ENCODE measurements at regions not wholly inside any gene's neighbourhood (a gene's known extent, or its start where the extent isn't known, plus 50 kb on each side); places are given as distances from the start of the nearest gene placed in this dataset.

GRCh38 chr2:236969767-236970655 is 115.7 kb upstream of the COPS8 start:
- Histone ChIP-seq H3K36me3 (ENCODE audit: control insufficient read depth in 1 of 2, insufficient read depth in 2 of 2, low read length in 2 of 2) (no peaks in the 10 kb centered on the region), H3K4me1 (ENCODE audit: control insufficient read depth in 1 of 2, insufficient read depth in 2 of 2, low read length in 2 of 2) (peaks cover 0 to 5% of the 10 kb centered on the region in 2 donors), H3K4me3 (ENCODE audit: low read depth in 1 of 2, low read length in 2 of 2) (no peak overlapping the region), H3K9me3 (ENCODE audit: control insufficient read depth in 1 of 2, low read length in 2 of 2) (no peaks in the 10 kb centered on the region), H3K27ac (ENCODE audit: low read length) (no peak overlapping the region), H3K27me3 (ENCODE audit: low read depth, low read length) (no peaks in the 10 kb centered on the region)

- Histone ChIP-seq H3K27me3 (ENCODE audit: low read depth, low read length) (no peaks in the 10 kb centered on the region), H3K27ac (ENCODE audit: low read length) (no peak overlapping the region), H3K4me1 (ENCODE audit: control insufficient read depth in 1 of 2, insufficient read depth in 2 of 2, low read length in 2 of 2) (peaks cover 0 to 5% of the 10 kb centered on the region in 2 donors), H3K9me3 (ENCODE audit: control insufficient read depth in 1 of 2, low read length in 2 of 2) (no peaks in the 10 kb centered on the region), H3K36me3 (ENCODE audit: control insufficient read depth in 1 of 2, insufficient read depth in 2 of 2, low read length in 2 of 2) (no peaks in the 10 kb centered on the region), H3K4me3 (ENCODE audit: low read depth in 1 of 2, low read length in 2 of 2) (no peak overlapping the region)
These were observed 115.1 kb upstream of the COPS8 start for GRCh38 chr2:236970656-236971010.

GRCh38 chr2:236971131-236971821 is 114.4 kb upstream of the COPS8 start:
- Histone ChIP-seq H3K36me3 (ENCODE audit: control insufficient read depth in 1 of 2, insufficient read depth in 2 of 2, low read length in 2 of 2) (no peaks in the 10 kb centered on the region), H3K9me3 (ENCODE audit: control insufficient read depth in 1 of 2, low read length in 2 of 2) (no peaks in the 10 kb centered on the region), H3K27ac (ENCODE audit: low read length) (no peak overlapping the region), H3K4me1 (ENCODE audit: control insufficient read depth in 1 of 2, insufficient read depth in 2 of 2, low read length in 2 of 2) (peaks cover 0 to 5% of the 10 kb centered on the region in 2 donors), H3K4me3 (ENCODE audit: low read depth in 1 of 2, low read length in 2 of 2) (no peak overlapping the region), H3K27me3 (ENCODE audit: low read depth, low read length) (no peaks in the 10 kb centered on the region)

GRCh38 chr2:236971919-236972381 is 113.7 kb upstream of the COPS8 start:
- no peaks in the 10 kb centered on the region for H3K27me3 ChIP-seq (ENCODE audit: low read depth, low read length)
- H3K27ac ChIP-seq (ENCODE audit: low read length), result no peak overlapping the region
- no peaks in the 10 kb centered on the region for H3K36me3 ChIP-seq (ENCODE audit: control insufficient read depth in 1 of 2, insufficient read depth in 2 of 2, low read length in 2 of 2)
- H3K4me1 ChIP-seq (ENCODE audit: control insufficient read depth in 1 of 2, insufficient read depth in 2 of 2, low read length in 2 of 2), result peaks cover 0 to 5% of the 10 kb centered on the region in 2 donors
- H3K9me3 ChIP-seq (ENCODE audit: control insufficient read depth in 1 of 2, low read length in 2 of 2), result no peaks in the 10 kb centered on the region
- no peak overlapping the region for H3K4me3 ChIP-seq (ENCODE audit: low read depth in 1 of 2, low read length in 2 of 2)

GRCh38 chr2:236972491-236973342 is 113.0 kb upstream of the COPS8 start:
- Histone ChIP-seq H3K27ac (ENCODE audit: low read length) (no peak overlapping the region), H3K4me1 (ENCODE audit: control insufficient read depth in 1 of 2, insufficient read depth in 2 of 2, low read length in 2 of 2) (peaks cover 0 to 5% of the 10 kb centered on the region in 2 donors), H3K4me3 (ENCODE audit: low read depth in 1 of 2, low read length in 2 of 2) (no peak overlapping the region), H3K36me3 (ENCODE audit: control insufficient read depth in 1 of 2, insufficient read depth in 2 of 2, low read length in 2 of 2) (no peaks in the 10 kb centered on the region), H3K9me3 (ENCODE audit: control insufficient read depth in 1 of 2, low read length in 2 of 2) (no peaks in the 10 kb centered on the region), H3K27me3 (ENCODE audit: low read depth, low read length) (no peaks in the 10 kb centered on the region)

- H3K9me3 ChIP-seq (ENCODE audit: control insufficient read depth in 1 of 2, low read length in 2 of 2), result no peaks in the 10 kb centered on the region
- no peaks in the 10 kb centered on the region for H3K36me3 ChIP-seq (ENCODE audit: control insufficient read depth in 1 of 2, insufficient read depth in 2 of 2, low read length in 2 of 2)
- peaks cover 0 to 5% of the 10 kb centered on the region in 2 donors for H3K4me1 ChIP-seq (ENCODE audit: control insufficient read depth in 1 of 2, insufficient read depth in 2 of 2, low read length in 2 of 2)
- no peak overlapping the region for H3K27ac ChIP-seq (ENCODE audit: low read length)
- no peak overlapping the region for H3K4me3 ChIP-seq (ENCODE audit: low read depth in 1 of 2, low read length in 2 of 2)
- H3K27me3 ChIP-seq (ENCODE audit: low read depth, low read length), result no peaks in the 10 kb centered on the region
These were observed 112.2 kb upstream of the COPS8 start for GRCh38 chr2:236973343-236973980.

GRCh38 chr2:236974148-236974547 is 111.5 kb upstream of the COPS8 start:
- no peaks in the 10 kb centered on the region for H3K36me3 ChIP-seq (ENCODE audit: control insufficient read depth in 1 of 2, insufficient read depth in 2 of 2, low read length in 2 of 2)
- no peak overlapping the region for H3K4me3 ChIP-seq (ENCODE audit: low read depth in 1 of 2, low read length in 2 of 2)
- H3K9me3 ChIP-seq (ENCODE audit: control insufficient read depth in 1 of 2, low read length in 2 of 2), result no peaks in the 10 kb centered on the region
- H3K27ac ChIP-seq (ENCODE audit: low read length), result no peak overlapping the region
- no peaks in the 10 kb centered on the region for H3K27me3 ChIP-seq (ENCODE audit: low read depth, low read length)
- peaks cover 0 to 5% of the 10 kb centered on the region in 2 donors for H3K4me1 ChIP-seq (ENCODE audit: control insufficient read depth in 1 of 2, insufficient read depth in 2 of 2, low read length in 2 of 2)

- Histone ChIP-seq H3K27ac (ENCODE audit: low read length) (no peak overlapping the region), H3K4me3 (ENCODE audit: low read depth in 1 of 2, low read length in 2 of 2) (no peak overlapping the region), H3K4me1 (ENCODE audit: control insufficient read depth in 1 of 2, insufficient read depth in 2 of 2, low read length in 2 of 2) (peaks cover 0 to 5% of the 10 kb centered on the region in 2 donors)
These were observed 110.9 kb upstream of the COPS8 start for GRCh38 chr2:236974752-236975151.

GRCh38 chr2:236975766-236976165 is 109.9 kb upstream of the COPS8 start:
- Histone ChIP-seq H3K4me3 (ENCODE audit: low read depth in 1 of 2, low read length in 2 of 2) (no peak overlapping the region), H3K27me3 (ENCODE audit: low read depth, low read length) (no peaks in the 10 kb centered on the region), H3K4me1 (ENCODE audit: control insufficient read depth in 1 of 2, insufficient read depth in 2 of 2, low read length in 2 of 2) (peaks cover 0 to 5% of the 10 kb centered on the region in 2 donors), H3K36me3 (ENCODE audit: control insufficient read depth in 1 of 2, insufficient read depth in 2 of 2, low read length in 2 of 2) (no peaks in the 10 kb centered on the region), H3K27ac (ENCODE audit: low read length) (no peak overlapping the region), H3K9me3 (ENCODE audit: control insufficient read depth in 1 of 2, low read length in 2 of 2) (no peaks in the 10 kb centered on the region)

More at GRCh38 chr2:236974752-236975151, 110.9 kb upstream of the COPS8 start:
- Histone ChIP-seq H3K36me3 (ENCODE audit: control insufficient read depth in 1 of 2, insufficient read depth in 2 of 2, low read length in 2 of 2) (no peaks in the 10 kb centered on the region), H3K9me3 (ENCODE audit: control insufficient read depth in 1 of 2, low read length in 2 of 2) (no peaks in the 10 kb centered on the region), H3K27me3 (ENCODE audit: low read depth, low read length) (no peaks in the 10 kb centered on the region)

GRCh38 chr2:236976266-236977062 is 109.2 kb upstream of the COPS8 start:
- Histone ChIP-seq H3K4me3 (ENCODE audit: low read depth in 1 of 2, low read length in 2 of 2) (no peak overlapping the region), H3K4me1 (ENCODE audit: control insufficient read depth in 1 of 2, insufficient read depth in 2 of 2, low read length in 2 of 2) (peaks cover 0 to 5% of the 10 kb centered on the region in 2 donors), H3K36me3 (ENCODE audit: control insufficient read depth in 1 of 2, insufficient read depth in 2 of 2, low read length in 2 of 2) (no peaks in the 10 kb centered on the region), H3K9me3 (ENCODE audit: control insufficient read depth in 1 of 2, low read length in 2 of 2) (no peaks in the 10 kb centered on the region), H3K27me3 (ENCODE audit: low read depth, low read length) (no peaks in the 10 kb centered on the region), H3K27ac (ENCODE audit: low read length) (no peak overlapping the region)
